Activated gamma-delta T cell (primary cell): ENCODE measurements at regions not wholly inside any gene's neighbourhood (a gene's known extent, or its start where the extent isn't known, plus 50 kb on each side); places are given as distances from the start of the nearest gene placed in this dataset.

Experiments used
- DNase-seq: peaks from one replicate; lab custom pipeline; 2025; lab: John Stamatoyannopoulos, UW

DNA sequence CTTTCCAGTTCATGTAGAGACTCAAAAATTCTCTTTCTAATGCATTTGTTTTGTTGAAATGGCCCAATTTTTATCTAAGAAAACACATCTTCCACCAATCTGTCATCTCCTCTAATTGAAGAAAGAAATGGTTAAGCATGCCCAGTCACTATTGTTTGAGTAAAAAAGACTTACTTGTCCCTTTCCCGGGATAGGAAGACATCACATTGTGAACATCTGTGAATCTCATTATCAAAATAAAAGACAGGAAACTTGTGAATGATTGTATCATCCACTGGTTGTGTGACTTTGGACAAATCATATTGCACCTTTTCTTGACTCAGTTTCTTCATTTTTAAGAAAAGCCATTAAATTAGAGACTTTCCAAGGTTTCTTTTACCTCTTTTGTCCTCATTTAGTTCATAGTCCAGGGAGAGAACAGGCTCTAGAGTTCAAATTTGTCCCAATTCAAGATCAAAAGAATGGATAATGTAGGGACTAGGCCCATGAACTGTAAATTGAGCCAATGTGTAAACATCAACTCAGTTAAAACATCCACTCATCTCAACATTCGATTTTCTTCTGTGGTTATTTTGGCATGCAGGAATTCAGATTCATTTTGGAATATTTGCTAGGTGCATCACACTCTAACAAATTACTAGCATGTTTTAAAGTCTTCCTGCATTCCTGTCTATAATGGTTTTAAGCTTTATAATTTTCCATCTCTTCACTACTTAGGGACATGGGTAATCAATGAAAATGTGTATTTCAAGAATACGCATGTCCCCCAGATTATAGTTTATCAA is 838.0 kb upstream of the WWC1 start:
- no peak for DNase-seq

DNA sequence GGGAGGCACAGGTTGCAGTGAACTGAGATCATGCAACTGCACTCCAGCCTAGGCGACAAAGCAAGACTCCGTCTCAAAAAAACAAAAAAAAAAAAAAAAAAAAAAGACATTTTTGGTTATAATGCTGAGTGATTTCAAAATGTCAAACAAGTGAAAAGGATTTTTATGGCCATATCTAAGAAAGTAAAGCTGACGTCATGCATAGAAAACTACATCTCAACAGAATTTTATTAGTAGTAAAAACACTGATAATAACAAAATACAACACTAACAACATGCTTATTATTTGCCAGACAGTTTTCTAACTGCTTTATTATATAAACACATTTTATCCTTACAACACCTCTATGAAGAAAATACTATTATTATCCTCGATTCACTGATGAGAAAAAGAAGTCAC is 833.0 kb upstream of the WWC1 start:
- no peak for DNase-seq

DNA sequence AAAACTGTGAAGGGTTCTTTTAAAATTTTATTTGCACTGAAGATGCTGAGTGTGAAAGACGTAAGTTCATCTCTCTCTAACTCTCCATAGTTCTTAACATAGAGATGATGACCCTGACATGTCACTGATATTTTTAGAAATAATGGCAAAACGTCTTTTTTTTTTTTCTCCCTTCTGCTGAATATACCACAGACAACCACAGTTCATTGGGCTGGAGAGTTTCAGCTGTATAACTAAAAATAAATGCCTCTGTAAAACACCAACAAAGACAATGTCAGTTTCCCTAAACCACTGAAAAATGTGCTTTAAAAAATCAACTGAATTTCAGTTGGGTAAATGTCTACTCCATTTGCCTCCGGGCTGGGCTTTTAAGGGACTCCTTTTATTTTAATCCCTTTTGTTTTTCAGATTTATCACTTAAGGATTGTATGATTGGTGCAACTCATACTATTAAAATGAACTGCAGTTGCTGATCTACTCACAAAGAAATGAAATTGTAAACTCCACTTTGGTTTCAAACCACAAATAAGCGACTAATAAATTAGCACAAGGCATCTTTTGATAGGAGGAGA is 830.9 kb upstream of the WWC1 start:
- no peak for DNase-seq

DNA sequence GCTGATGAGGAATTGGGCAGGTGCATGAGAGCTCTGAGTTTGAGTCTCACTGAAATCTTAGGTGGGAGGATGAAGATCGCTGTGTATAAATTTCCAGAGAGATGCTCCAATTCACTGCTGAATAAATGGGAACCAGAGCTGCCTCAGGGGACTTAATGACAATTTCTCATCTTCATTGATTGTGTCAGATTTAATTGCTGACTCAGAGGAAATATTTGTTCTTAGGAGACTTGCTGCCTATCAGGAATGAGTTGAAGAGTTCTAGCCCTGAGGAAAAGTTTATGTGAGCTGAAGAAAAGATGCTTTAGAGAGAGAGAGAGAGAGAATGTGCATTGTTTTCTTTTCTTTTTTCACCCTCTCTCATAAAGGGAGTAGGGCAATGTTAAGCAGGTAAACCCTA is 827.5 kb upstream of the WWC1 start:
- no peak for DNase-seq

DNA sequence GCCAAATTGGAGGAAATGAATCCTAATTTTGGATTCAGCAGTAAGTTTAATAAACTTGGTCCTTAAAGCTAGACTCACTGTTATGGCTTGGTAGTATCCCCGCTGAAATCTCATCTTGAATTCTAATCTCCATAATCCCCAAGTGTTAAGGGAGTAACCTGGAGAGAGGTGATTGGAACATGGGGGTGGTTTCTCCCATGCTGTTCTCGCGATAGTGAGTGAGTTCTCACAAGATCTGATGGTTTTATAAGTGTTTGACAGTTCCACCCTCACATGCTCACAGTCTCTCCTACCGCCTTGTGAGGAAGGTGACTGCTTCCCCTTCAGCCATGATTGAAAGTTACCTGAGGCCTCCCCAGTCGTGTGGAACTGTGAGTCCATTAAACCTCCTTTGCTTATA is 824.5 kb upstream of the WWC1 start:
- no peak for DNase-seq

DNA sequence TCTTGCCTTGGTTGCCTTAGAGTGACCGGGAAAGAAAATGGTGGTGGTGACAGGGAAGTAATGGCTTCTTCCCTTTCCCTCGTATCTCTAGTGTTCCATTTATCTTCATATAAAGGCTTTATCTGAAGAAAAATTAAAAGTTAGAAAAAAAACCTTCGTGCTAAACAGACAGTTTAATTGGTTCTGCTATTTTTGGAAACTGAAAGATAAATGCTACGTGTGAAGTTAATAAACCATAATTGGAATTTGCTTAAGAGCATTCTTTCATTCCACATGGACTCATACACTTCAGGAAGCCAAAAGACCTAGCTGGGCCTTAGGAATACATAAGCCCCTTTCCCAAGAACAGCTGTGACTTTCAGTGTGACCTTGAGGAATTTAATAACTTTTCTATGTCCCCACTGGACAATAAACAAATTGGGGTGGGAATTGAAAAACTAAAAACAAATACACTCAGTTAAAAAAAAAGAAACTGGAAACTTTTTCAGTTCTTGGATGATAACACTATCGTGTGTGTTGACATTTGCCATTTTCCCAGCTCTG is 818.8 kb upstream of the WWC1 start:
- no peak for DNase-seq

DNA sequence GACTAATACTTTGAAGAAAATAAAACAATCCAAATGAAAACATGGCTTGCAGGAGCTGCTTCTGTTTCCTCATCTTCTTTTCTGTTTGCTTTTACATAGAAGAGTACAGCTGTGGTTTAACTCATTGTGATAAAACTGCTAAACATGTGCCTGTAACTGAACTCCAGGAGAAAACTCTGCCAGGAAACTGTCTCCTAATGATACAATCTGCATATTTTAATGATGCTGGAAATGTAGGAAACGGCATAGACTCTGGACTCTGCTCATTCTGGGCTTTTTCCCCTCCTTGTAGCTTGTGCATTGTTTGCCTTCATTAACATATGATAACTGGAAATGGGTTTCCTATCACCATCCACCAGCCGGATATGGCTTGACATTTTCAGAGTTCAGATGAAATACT is 813.3 kb upstream of the WWC1 start:
- no peak for DNase-seq

DNA sequence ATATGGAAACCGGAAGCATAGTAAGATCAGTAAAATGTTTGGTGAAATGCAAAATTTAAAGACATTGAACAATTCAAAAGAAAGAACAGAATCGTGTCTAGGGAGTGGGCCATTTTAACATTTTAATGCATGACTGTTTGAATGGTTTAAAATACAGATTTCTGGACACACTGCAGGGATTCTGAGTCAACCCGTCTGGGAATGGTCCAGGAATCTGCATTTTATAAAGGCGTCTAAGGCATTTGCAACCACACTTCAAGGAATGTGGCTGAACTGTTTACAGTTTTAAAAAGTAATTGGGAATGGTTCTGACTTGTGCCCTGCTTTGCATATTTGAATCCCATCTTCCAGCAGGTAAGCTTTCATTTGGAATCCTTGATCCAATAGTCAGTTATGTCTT is 811.7 kb upstream of the WWC1 start:
- DNase-seq = no peak

DNA sequence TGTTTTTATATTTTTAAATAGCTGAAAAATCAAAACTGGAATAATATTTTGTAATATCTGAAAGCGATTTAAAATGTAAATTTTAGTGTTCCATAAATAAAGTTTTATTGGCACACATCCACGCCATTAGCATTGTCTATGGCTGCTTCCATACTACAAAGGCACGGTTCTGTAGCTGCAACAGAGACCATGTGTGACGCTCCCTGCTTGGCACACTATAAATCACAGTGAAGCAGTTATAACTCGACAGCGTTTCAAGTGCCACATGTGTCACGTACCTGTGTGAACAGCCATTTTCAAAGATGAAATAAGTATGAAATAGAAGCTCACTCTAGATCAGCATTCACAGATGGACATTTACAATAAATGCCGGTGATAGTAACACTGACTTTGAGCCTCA is 810.1 kb upstream of the WWC1 start:
- DNase-seq = no peak

DNA sequence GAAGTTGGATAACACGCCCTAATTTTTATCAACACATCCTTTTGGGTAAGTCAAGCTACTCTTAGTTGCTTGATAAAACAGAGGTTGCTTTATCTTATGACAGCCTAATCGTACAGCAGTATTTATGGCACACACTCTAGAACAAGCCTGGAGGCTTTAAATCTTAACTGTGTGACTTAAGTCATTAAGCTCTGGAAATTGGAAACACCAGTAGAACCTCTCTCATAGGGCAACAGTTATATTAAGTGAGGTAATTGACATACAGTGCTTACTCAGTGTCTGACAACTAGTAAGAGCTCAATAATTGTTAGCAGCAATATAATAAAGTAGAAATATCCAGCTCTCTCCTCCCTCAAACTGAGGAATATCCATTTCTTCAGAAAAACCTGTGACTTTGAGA is 808.9 kb upstream of the WWC1 start:
- no peak for DNase-seq

DNA sequence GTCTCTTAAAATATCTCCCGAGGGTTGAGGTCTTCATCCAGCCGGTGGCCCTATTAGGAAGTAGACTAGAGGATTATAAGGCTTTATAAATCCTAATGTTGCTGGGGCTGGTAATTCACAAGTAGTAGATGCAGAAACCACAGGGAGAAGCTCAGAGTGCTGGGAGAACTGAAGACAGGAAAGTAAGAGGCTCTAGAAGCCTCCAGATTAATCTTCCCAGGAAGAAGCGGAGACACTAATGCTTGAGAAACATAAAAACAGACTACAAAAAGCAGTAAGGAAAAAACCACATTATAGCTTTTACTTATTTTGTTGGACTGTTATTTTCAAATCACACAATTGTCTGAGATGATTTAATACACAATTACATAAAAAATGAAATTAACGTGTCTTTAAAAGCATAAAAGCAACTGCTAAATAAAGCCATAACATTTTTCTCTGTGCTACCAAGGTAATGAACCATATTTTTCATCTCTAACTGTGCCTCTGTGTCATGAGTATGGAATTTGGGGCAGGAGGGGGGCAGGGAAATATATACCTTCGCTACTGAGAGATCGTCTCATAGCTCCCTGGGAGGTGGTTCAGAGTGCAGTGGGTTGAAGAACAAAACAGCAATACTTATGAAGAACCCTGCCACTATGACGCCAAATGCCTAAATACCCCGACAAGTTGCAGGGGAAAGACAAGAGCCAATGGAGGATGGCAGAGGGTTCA is 806.2 kb upstream of the WWC1 start:
- DNase-seq = no peak

DNA sequence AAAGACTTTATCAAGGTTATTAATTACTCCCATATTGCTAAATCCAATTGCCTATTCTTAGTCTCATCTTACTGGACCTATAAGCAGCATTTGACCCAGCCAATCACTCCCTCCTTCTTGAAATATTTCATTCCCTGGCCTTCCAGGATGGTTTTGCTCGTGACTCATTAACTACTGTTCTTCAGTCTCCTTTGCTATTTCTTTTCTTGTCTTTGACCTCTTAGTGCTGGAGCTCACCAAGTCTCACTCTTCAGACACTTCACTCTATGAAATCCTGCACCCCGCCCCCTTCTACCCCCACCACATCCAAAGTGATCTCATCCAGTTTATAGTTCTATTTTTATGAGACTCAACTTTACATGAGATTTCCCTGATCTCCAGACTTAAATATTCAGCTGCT is 803.1 kb upstream of the WWC1 start:
- DNase-seq = no peak

DNA sequence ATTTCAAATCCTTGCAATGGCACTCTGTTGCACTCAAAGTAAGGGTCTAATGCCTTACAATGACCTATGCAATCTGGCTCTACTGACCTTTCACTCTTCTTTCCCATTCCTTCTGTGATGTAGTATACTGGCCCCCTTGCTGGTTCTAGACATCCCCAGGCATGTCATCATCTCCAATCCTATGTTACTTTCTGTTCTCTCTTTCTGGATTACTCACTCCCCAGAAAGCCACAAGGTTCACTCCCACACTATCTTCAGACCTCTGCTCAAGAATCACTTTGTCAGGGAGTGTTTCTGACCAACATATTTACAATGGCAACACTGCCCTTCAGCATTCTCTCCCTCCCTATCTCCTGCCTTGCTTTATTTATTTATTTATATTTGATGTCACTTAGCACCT is 802.2 kb upstream of the WWC1 start:
- DNase-seq = no peak

DNA sequence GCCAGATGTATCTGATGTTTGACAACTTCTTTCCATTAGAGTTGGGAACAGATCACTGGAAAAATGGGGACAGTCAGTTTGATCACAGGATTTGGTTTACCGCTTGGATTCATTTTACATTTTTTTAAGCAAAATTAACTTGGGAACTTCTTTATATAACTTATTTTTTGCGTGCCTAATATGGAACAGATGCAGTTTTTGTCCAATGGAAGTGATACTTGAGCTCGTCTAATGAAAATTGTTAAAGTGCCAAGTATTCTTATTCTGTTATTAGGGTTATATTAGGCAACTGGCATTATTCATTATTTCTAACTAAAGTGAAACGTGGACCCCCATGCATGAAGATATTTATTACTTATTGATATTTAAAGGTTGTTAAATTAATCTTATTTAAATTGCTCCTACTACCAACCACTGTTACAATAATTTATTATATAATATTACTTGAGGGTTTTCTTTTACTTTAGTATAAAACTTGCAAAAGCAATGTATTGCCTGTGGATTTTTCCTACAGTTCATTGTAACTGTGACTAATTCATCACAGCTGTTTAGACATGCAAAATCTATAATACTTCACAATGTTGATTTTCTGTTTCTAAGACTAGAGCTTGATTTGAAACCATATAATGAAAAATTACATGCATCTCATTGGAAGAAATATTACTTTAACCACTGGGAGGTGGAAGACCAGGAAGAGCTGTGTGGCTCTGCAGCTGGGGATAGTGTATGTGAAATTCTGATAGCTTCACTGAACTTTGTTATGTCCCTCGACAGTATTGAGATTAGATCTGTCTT is 787.3 kb upstream of the WWC1 start:
- DNase-seq = no peak

DNA sequence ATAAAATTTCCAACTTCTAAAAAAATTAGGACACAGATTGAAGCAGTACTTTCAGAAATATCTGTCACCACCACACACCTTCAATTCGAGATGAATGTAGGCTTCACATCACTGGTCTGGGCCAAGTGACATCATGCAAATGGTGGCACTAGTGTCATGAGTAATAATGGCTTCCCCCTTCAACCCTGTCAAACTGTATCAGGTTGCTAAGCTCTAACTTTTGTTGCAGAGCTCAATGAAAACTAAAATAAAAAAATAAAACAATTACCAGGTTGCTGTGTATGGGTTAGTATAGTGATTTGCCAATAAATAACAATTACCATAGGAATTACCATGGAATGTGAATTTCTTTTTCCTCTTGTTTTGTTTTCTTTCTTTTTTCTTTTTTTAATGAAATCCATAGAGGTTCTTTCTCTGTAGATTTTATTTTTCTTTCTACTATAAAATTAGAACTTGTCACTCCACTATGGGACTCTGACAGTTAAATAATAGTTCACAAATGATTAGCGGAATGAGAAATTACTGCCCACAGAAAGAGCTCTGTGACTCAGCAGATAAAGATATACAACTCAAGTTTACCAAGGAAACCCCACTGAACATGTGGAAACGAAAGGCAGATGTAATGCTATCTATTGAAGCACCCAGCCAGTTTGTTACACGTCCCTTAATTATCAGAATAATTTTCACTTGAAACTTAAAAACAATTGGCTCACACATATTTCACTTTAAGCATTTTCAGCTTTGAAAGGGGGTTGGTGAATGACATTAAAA is 783.8 kb upstream of the WWC1 start:
- DNase-seq = no peak

DNA sequence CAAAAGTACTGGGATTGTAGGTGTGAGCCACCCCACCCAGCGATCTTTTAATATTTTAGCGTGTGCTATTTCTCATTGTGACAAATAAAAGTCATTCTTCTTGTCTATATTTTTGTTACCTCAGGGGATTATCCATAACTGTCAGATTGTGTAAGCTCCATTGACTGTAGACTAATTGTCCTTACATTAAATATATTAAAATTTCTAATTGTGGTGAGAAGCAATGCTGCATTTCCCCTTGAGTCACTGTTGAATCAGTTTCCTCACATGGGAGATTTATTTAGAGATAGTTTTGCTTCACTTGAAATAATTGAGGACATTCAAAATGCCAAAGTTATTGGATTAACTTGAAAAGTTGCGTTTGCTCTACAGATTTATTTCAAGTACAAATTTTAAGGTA is 782.4 kb upstream of the WWC1 start:
- no peak for DNase-seq

DNA sequence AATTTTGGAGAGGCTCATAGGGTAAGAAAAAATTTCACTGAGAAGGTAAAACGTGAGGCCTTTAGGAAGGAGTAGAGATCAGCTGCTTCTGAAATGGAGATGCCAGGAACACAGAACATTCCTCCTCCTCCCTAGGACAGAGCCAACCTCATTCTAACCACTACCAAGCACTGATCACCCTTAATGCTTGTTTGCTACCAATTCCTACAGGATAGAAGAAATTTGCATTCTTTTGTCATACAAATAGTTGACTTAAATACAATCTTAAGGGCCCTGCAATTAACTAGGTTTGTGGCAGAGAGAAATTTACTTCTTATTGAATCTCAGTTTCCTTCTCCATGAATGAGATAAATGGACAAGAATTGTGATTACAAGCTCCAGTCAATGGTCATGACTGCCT is 780.2 kb upstream of the WWC1 start:
- no peak for DNase-seq

DNA sequence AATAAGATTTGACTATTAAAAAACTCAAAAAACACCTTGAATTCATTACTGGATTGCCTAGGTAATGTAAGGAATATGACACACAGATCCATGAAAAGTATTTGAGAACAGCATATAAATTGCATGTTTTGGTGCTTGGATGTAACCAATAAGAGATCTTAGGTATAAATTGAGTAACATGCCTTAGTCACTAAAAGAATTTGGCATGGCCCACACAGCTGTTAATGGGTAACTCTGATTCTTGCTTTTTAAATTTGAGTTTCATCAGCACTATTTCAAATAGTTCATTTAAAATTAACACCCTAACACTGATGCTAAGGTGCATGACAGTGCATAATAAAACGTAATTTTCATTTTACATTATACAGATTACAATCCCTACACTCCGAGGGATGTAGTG is 779.3 kb upstream of the WWC1 start:
- DNase-seq = no peak

DNA sequence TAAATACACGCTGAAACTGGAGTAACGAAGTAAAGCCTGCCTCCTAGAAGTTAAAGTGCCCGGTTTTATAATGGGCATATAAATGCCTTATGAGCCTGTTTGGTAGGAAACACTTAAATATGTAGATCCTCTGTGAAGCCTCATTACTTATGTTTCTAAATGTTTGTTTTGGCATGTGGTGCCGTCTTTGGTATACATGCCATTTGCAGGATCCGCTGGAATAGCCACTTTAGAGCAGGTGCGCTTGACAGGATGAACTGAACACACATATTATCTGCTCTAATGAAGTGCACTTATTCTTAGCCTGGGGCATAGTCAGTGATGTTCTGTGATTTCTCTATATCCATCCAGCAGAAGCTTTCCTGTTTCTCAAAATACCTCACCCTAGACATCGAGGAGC is 778.1 kb upstream of the WWC1 start:
- DNase-seq = no peak

DNA sequence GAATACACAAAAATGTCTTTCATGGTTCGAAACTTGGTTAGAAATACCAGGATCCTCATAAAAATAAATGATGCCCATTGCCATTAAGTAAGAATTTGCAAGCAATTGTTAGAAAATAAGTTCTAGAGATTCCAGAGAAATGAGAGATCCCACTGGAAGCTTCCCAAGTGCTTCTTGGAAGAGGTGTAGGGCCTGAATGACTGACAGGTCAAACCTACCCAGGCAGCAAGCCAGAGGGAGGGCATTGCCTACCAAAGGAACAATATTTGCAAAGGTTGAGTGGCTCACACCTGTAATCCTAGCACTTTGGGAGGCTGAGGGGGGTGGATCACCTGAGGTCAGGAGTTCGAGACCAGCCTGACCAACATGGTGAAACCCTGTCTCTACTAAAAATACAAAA is 777.0 kb upstream of the WWC1 start:
- DNase-seq = no peak

DNA sequence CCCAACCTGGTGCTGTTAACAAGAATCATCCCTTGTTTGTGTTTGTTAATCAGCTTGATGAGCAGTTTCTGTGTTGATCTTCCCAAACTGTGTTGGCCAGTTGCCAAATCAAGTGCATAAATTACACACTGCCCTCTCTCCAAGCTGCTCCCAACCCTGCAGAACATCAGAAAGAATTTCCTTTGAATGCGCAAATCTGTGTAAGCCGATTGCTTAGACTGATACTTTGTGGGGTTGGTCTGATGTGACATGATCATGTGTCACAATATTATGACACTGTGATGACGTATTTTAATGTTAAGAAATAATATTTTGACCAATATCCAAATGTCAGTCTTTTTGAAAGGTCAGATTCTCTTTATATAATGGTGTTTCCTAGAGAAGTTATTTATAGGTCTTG is 766.4 kb upstream of the WWC1 start:
- no peak for DNase-seq

DNA sequence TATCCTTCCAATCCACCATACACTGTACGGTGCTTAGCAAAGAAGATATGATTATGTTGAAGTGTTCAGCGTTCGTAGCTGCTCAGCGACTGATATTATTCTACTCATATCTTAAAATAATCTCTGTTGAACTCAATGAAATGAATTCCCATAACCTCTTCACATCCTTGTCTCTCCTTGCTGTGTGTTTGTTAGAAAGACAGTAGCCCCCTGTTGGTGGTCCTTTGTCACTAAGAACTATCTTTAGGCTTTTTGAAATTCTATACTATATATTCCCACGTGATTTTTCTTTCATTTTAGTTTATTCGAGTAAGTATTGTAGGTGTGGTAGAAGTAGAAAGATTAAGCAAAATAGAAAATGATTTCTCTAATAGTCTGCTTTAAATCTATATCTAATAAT is 762.8 kb upstream of the WWC1 start:
- DNase-seq = no peak
